CD14-positive monocyte (primary cell): ENCODE measurements at regions not wholly inside any gene's neighbourhood (a gene's known extent, or its start where the extent isn't known, plus 50 kb on each side); places are given as distances from the start of the nearest gene placed in this dataset.

ENCODE experiments used
- DNase-seq, 3 donors: peaks; one replicate each; pipeline ENCODE4 v3.0.0-alpha.2; 2011 to 2022
- H2AFZ ChIP-seq: 2 replicates; pipeline ENCODE4 v1.6.0; 2012; ENCODE audit warnings: mild to moderate bottlenecking, low read depth, low read length, inconsistent platforms; ENCODE audit not compliant: insufficient read depth, poor library complexity, severe bottlenecking
- H3K27ac ChIP-seq, 2 donors: 1 replicate in 1 of 2; 2 replicates in 1 of 2; pipeline ENCODE4 v1.5.1; 2012 to 2013; ENCODE audit warnings: low read length in 2 of 2, control low read depth in 1 of 2, inconsistent platforms in 1 of 2, low read depth in 1 of 2, mild to moderate bottlenecking in 1 of 2
- H3K27me3 ChIP-seq, 2 donors: one replicate each; pipeline versions ENCODE4 v1.6.0 to v1.6.1; 2011 to 2013; ENCODE audit warnings: low read length in 2 of 2; ENCODE audit not compliant: control insufficient read depth in 2 of 2, insufficient read depth in 2 of 2
- H3K36me3 ChIP-seq, 2 donors: replicated peaks in 1 of 2; 1 replicate in 1 of 2; 2 replicates in 1 of 2; pipeline versions ENCODE4 v1.5.1 to v1.6.1; 2012 to 2013; ENCODE audit warnings: low read length in 2 of 2, control low read depth in 1 of 2, inconsistent platforms in 1 of 2, mild to moderate bottlenecking in 1 of 2; ENCODE audit not compliant: insufficient read depth in 2 of 2, control insufficient read depth in 1 of 2
- H3K4me1 ChIP-seq, 2 donors: 1 replicate in 1 of 2; 2 replicates in 1 of 2; pipeline versions ENCODE4 v1.5.1 to v1.6.1; 2012 to 2013; ENCODE audit warnings: low read length in 2 of 2, control low read depth in 1 of 2, inconsistent platforms in 1 of 2, mild to moderate bottlenecking in 1 of 2, moderate library complexity in 1 of 2; ENCODE audit not compliant: insufficient read depth in 2 of 2, control insufficient read depth in 1 of 2
- H3K4me2 ChIP-seq: replicated peaks from 2 replicates; pipeline ENCODE3; 2012; ENCODE audit warnings: low read length, moderate library complexity, mild to moderate bottlenecking; ENCODE audit not compliant: poor library complexity, severe bottlenecking; ENCODE audit errors: extremely low read depth
- H3K4me3 ChIP-seq, 3 experiments: fragments of 200-600 bp in 1 of 3; sonication (generic) in 1 of 3; replicated peaks in 1 of 3; 1 replicate in 2 of 3; 2 replicates in 1 of 3; pipeline ENCODE4 v1.5.1; 2011 to 2013; ENCODE audit warnings: low read length in 3 of 3, mild to moderate bottlenecking in 3 of 3, control low read depth in 2 of 3, low read depth in 2 of 3, inconsistent platforms in 1 of 3, moderate library complexity in 1 of 3
- H3K79me2 ChIP-seq: 2 replicates; pipeline ENCODE4 v1.6.0; 2012; ENCODE audit warnings: mild to moderate bottlenecking, control low read depth, inconsistent platforms, low read length, moderate library complexity; ENCODE audit not compliant: insufficient read depth
- H3K9ac ChIP-seq: 2 replicates; pipeline ENCODE4 v1.6.0; 2017; ENCODE audit warnings: low read length, mild to moderate bottlenecking; ENCODE audit not compliant: insufficient read depth, poor library complexity, severe bottlenecking
- H3K9me3 ChIP-seq, 2 donors: replicated peaks in 1 of 2; 1 replicate in 1 of 2; 2 replicates in 1 of 2; pipeline versions ENCODE4 v1.5.1 to v1.6.1; 2012 to 2013; ENCODE audit warnings: low read length in 2 of 2, control low read depth in 1 of 2; ENCODE audit not compliant: control insufficient read depth in 1 of 2, insufficient read depth in 1 of 2
- H4K20me1 ChIP-seq: 2 replicates; pipeline ENCODE4 v1.6.0; 2012; ENCODE audit warnings: mild to moderate bottlenecking, low read length, control low read depth, moderate library complexity; ENCODE audit not compliant: insufficient read depth
- H3K27ac Mint-ChIP-seq, 7 donors: one replicate each; pipeline ENCODE4 v1.8.0; 2020; ENCODE audit warnings: mild to moderate bottlenecking in 7 of 7, mixed read lengths in 7 of 7, moderate library complexity in 6 of 7, inconsistent platforms in 2 of 7
- H3K27me3 Mint-ChIP-seq, 3 donors: one replicate each; pipeline ENCODE4 v1.8.0; 2021 to 2022; ENCODE audit warnings: low read depth in 3 of 3, mild to moderate bottlenecking in 3 of 3, mixed read lengths in 3 of 3, moderate library complexity in 3 of 3, inconsistent platforms in 1 of 3
- H3K36me3 Mint-ChIP-seq, 2 donors: one replicate each; pipeline ENCODE4 v1.8.0; 2020; ENCODE audit warnings: mixed read lengths in 2 of 2, inconsistent platforms in 1 of 2, mild to moderate bottlenecking in 1 of 2
- H3K4me1 Mint-ChIP-seq: one replicate; pipeline ENCODE4 v1.8.0; 2020; ENCODE audit warnings: mild to moderate bottlenecking, mixed read lengths
- H3K4me3 Mint-ChIP-seq, 2 donors: one replicate each; pipeline ENCODE4 v1.8.0; 2020; ENCODE audit warnings: mild to moderate bottlenecking in 2 of 2, mixed read lengths in 2 of 2, moderate library complexity in 1 of 2
- H3K9me3 Mint-ChIP-seq, 7 donors: one replicate each; pipeline ENCODE4 v1.8.0; 2020 to 2022; ENCODE audit warnings: mixed read lengths in 7 of 7, mild to moderate bottlenecking in 6 of 7, moderate library complexity in 6 of 7, inconsistent platforms in 2 of 7
- WGBS: methylation state at CpG from one replicate; pipeline ENCODE4 v1.1.5; 2013; ENCODE audit warnings: missing lambda C conversion rate; ENCODE audit not compliant: insufficient coverage; 5-methylcytosine and 5-hydroxymethylcytosine counted together
- intact Hi-C, 2 donors: fragments of 100-400 bp; cut with micrococcal nuclease; formaldehyde crosslinking; loops; one replicate each; pipeline versions ENCODE4 v1.15.0 to v1.15.1; 2023
- TF ChIP-seq, protein P1 (sequence below): fragments of 200-600 bp; IDR thresholded peaks from one replicate; pipeline ENCODE4 v1.8.0; 2022; ENCODE audit warnings: antibody characterized with exemption, mild to moderate bottlenecking

DNA sequence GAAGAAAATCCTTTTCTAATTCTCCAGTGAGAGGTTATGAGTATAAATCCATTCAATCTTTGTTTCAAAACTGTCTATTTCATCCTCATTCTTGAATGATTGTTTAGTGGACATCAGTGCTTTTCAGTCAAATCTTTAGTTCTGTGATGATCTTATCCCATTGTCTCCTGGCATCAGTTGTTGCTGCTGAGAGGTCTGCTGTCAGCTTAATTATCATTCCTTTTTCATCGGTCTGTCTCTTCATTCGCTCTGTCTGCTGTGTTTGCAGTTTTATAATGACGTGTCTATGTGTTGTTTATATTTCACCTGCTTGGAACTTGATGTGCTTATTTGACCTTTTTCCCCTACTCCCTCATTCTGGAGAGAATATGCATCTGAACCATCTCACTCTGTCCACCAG, 69.2 kb upstream of the GLI2 start:
- no peak overlapping the region for H3K27ac Mint-ChIP-seq
- H3K79me2 ChIP-seq = no peaks in the 10 kb centered on the region
- intact Hi-C loops = no loop called here

DNA sequence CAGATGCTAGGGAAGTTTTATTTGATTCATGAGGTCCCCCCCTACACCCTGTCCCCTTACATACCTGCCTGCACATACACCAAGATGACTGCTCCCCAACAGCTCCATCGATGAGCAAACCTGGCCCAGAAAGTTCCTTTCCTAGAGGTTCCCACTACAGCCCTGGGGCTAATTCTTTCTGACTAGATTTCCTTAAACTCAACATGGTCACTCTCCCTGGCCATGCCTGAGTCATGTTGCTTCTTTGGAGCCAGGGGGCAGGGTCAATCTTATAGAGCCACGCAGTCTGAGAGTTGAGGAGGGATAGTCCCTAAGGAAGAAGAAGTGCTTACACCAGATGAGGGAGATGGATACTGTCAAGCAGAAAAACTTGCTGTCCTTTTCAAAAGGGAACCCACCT, 67.7 kb upstream of the GLI2 start:
- Mint-ChIP-seq H3K9me3 (peaks cover 13 to 46% (median 25%) of the 10 kb centered on the region in 7 donors), H3K27me3 (peaks cover 10 to 26% (median 15%) of the 10 kb centered on the region in 3 donors), H3K4me1 (no peaks in the 10 kb centered on the region), H3K36me3 (no peaks in the 10 kb centered on the region), H3K27ac (no peak overlapping the region), H3K4me3 (no peak overlapping the region)
- Histone ChIP-seq H2AFZ (no peak overlapping the region), H3K9ac (no peak overlapping the region), H3K36me3 (no peaks in the 10 kb centered on the region), H3K79me2 (no peaks in the 10 kb centered on the region), H4K20me1 (no peaks in the 10 kb centered on the region), H3K4me1 (no peaks in the 10 kb centered on the region), H3K27ac (no peak overlapping the region), H3K9me3 (peaks cover 5 to 8% of the 10 kb centered on the region in 2 donors), H3K27me3 (peaks cover 0 to 5% of the 10 kb centered on the region in 2 donors), H3K4me3 (no peak overlapping the region), H3K4me2 (no peak overlapping the region)
- WGBS = 100% methylated on average over 1 of the region's 2 CpGs
- no peak for DNase-seq
- TF ChIP-seq, protein P1, sequence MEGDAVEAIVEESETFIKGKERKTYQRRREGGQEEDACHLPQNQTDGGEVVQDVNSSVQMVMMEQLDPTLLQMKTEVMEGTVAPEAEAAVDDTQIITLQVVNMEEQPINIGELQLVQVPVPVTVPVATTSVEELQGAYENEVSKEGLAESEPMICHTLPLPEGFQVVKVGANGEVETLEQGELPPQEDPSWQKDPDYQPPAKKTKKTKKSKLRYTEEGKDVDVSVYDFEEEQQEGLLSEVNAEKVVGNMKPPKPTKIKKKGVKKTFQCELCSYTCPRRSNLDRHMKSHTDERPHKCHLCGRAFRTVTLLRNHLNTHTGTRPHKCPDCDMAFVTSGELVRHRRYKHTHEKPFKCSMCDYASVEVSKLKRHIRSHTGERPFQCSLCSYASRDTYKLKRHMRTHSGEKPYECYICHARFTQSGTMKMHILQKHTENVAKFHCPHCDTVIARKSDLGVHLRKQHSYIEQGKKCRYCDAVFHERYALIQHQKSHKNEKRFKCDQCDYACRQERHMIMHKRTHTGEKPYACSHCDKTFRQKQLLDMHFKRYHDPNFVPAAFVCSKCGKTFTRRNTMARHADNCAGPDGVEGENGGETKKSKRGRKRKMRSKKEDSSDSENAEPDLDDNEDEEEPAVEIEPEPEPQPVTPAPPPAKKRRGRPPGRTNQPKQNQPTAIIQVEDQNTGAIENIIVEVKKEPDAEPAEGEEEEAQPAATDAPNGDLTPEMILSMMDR = no peak
- intact Hi-C loops = no loop called here

More for the DNA sequence above, 69.2 kb upstream of the GLI2 start:
- no CpG with 5 or more reads among the region's 3 CpGs for WGBS
- H3K9ac ChIP-seq = no peak overlapping the region
- H3K4me2 ChIP-seq = no peak overlapping the region
- H3K9me3 ChIP-seq = peaks cover 5 to 8% of the 10 kb centered on the region in 2 donors
- peaks cover 13 to 49% (median 26%) of the 10 kb centered on the region in 7 donors for H3K9me3 Mint-ChIP-seq
- no peak overlapping the region for H3K4me3 ChIP-seq
- TF ChIP-seq, protein P1 = no peak
- DNase-seq = no peak
- H3K4me3 Mint-ChIP-seq = no peak overlapping the region
- H3K36me3 ChIP-seq = no peaks in the 10 kb centered on the region
- no peaks in the 10 kb centered on the region for H3K4me1 Mint-ChIP-seq
- peaks cover 0 to 8% of the 10 kb centered on the region in 2 donors for H3K27me3 ChIP-seq
- no peaks in the 10 kb centered on the region for H3K36me3 Mint-ChIP-seq
- no peaks in the 10 kb centered on the region for H4K20me1 ChIP-seq
- H3K27me3 Mint-ChIP-seq = peaks cover 12 to 31% (median 15%) of the 10 kb centered on the region in 3 donors
- H3K4me1 ChIP-seq = no peaks in the 10 kb centered on the region
- H2AFZ ChIP-seq = no peak overlapping the region
- no peak overlapping the region for H3K27ac ChIP-seq
